ENCODE measurements at regions not wholly inside any gene's neighbourhood (a gene's known extent, or its start where the extent isn't known, plus 50 kb on each side); places are given as distances from the start of the nearest gene placed in this dataset.

DNA sequence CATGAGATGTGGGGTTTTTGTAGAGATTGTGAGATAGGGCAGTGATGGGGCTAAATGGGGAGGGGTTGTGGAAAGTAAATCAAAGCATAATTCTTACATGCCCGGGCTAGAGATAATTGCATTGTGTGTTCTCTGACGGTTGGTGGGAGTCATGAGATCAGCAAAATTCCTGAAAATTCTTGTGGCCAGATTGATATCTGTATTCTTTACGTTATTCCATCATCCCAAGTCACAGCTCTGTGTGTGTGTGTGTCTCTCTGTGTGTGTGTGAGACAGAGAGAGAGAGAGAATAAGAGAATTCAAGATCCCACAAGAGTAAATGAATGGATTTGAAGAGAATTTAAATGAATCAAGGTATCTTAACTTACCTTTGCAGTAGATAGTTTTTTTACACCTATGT lies 138.6 kb upstream of the ARHGAP20 start:
- TF ChIP-seq, protein P1, sequence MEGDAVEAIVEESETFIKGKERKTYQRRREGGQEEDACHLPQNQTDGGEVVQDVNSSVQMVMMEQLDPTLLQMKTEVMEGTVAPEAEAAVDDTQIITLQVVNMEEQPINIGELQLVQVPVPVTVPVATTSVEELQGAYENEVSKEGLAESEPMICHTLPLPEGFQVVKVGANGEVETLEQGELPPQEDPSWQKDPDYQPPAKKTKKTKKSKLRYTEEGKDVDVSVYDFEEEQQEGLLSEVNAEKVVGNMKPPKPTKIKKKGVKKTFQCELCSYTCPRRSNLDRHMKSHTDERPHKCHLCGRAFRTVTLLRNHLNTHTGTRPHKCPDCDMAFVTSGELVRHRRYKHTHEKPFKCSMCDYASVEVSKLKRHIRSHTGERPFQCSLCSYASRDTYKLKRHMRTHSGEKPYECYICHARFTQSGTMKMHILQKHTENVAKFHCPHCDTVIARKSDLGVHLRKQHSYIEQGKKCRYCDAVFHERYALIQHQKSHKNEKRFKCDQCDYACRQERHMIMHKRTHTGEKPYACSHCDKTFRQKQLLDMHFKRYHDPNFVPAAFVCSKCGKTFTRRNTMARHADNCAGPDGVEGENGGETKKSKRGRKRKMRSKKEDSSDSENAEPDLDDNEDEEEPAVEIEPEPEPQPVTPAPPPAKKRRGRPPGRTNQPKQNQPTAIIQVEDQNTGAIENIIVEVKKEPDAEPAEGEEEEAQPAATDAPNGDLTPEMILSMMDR (IDR thresholded peaks at IDR 0.05 in 4 of 5, conservative IDR thresholded peaks at IDR 0.05 in 1 of 5), result no peak
- no peak for TF ChIP-seq POLR2A (IDR thresholded peaks at IDR 0.05)
